Endothelial cell of umbilical vein (primary cell): ENCODE measurements at regions not wholly inside any gene's neighbourhood (a gene's known extent, or its start where the extent isn't known, plus 50 kb on each side); places are given as distances from the start of the nearest gene placed in this dataset.

ENCODE experiments used
- BruUV-seq: library from RNA; stranded (reverse); fragments of 400-500 nt; replicated peaks from 2 replicates; lab custom pipeline; 2021; lab: Mats Ljungman, UMichigan
- CTCF ChIA-PET: fragments of 300-600, 350-600 bp; sonication (Branson Sonifier 250); formaldehyde crosslinking; loops from one replicate; lab custom pipeline; 2021; ENCODE audit warnings: antibody characterized with exemption, inconsistent platforms; lab: Charles Lee
- POLR2A ChIA-PET: fragments of 300-600, 350-600 bp; sonication (Branson Sonifier 250); formaldehyde crosslinking; loops from one replicate; lab custom pipeline; 2021; ENCODE audit warnings: antibody characterized with exemption, inconsistent platforms; lab: Charles Lee
- DNase-seq: peaks from one replicate; pipeline ENCODE4 v3.0.0-alpha.2; 2011; ENCODE audit warnings: low read depth, low spot score
- FAIRE-seq: peaks from 2 replicates; lab custom pipeline; 2011; peaks lifted over from hg19 to GRCh38; lab: Jason Lieb, UNC
- H2AFZ ChIP-seq: 2 replicates; pipeline ENCODE4 v1.6.0; 2012; ENCODE audit warnings: low read depth, low read length, control low read depth, inconsistent platforms
- H3K27ac ChIP-seq: 2 replicates; pipeline ENCODE4 v1.5.1; 2011; ENCODE audit warnings: low read depth, mild to moderate bottlenecking, control low read depth, low read length, moderate library complexity; ENCODE audit not compliant: insufficient read depth
- H3K27me3 ChIP-seq, 2 experiments: 2 replicates each; pipeline versions ENCODE4 v1.6.0 to v1.6.1; 2011; ENCODE audit warnings: low read length in 2 of 2, mixed read lengths in 1 of 2; ENCODE audit not compliant: control insufficient read depth in 2 of 2, insufficient read depth in 2 of 2
- H3K36me3 ChIP-seq, 2 experiments: 2 replicates in 1 of 2; 3 replicates in 1 of 2; pipeline ENCODE4 v1.5.1; 2011; ENCODE audit warnings: low read length in 2 of 2, mild to moderate bottlenecking in 1 of 2, moderate library complexity in 1 of 2; ENCODE audit not compliant: control insufficient read depth in 2 of 2, insufficient read depth in 2 of 2; ENCODE audit errors: extremely low read depth in 1 of 2
- H3K4me1 ChIP-seq: 3 replicates; pipeline ENCODE4 v1.5.1; 2011; ENCODE audit warnings: mild to moderate bottlenecking, low read length; ENCODE audit not compliant: control insufficient read depth, insufficient read depth; ENCODE audit errors: extremely low read depth
- H3K4me2 ChIP-seq: 2 replicates; pipeline ENCODE4 v1.6.1; 2011; ENCODE audit warnings: low read length, control low read depth, mixed read lengths; ENCODE audit not compliant: insufficient read depth
- H3K4me3 ChIP-seq, 3 experiments: fragments of 200-600 bp in 1 of 3; sonication (generic), shearing (Covaris generic) in 1 of 3; replicated peaks in 1 of 3; 2 replicates each; pipeline ENCODE4 v1.5.1; 2011 to 2016; ENCODE audit warnings: control low read depth in 3 of 3, low read length in 3 of 3, mild to moderate bottlenecking in 2 of 3, inconsistent platforms in 1 of 3, low read depth in 1 of 3, moderate library complexity in 1 of 3; ENCODE audit not compliant: insufficient read depth in 1 of 3
- H3K79me2 ChIP-seq: 2 replicates; pipeline ENCODE4 v1.6.0; 2012; ENCODE audit warnings: low read length, inconsistent platforms; ENCODE audit not compliant: control insufficient read depth, insufficient read depth
- H3K9ac ChIP-seq: replicated peaks from 2 replicates; pipeline ENCODE3; 2011; ENCODE audit warnings: low read length, control low read depth; ENCODE audit not compliant: insufficient read depth; ENCODE audit errors: extremely low read depth
- H3K9me1 ChIP-seq: replicated peaks from 3 replicates; pipeline ENCODE4 v1.6.0; 2011; ENCODE audit warnings: mild to moderate bottlenecking, low read length; ENCODE audit not compliant: control insufficient read depth, insufficient read depth; ENCODE audit errors: extremely low read depth
- H3K9me3 ChIP-seq: replicated peaks from 2 replicates; pipeline ENCODE4 v1.5.1; 2012; ENCODE audit warnings: low read length, inconsistent platforms; ENCODE audit not compliant: control insufficient read depth, insufficient read depth
- H4K20me1 ChIP-seq: replicated peaks from 2 replicates; pipeline ENCODE3; 2011; ENCODE audit warnings: mild to moderate bottlenecking, low read length; ENCODE audit not compliant: control insufficient read depth, insufficient read depth; ENCODE audit errors: extremely low read depth
- EZH2 ChIP-seq: IDR thresholded peaks from 2 replicates; pipeline ENCODE4 v1.6.1; 2012; ENCODE audit warnings: borderline replicate concordance, low read depth, mild to moderate bottlenecking, moderate library complexity, low read length, inconsistent platforms; ENCODE audit not compliant: severe bottlenecking
- FOS ChIP-seq: IDR thresholded peaks from 2 replicates; pipeline ENCODE4 v1.6.1; 2011; ENCODE audit warnings: mild to moderate bottlenecking, low read length, moderate library complexity, borderline replicate concordance; ENCODE audit not compliant: insufficient read depth
- GATA2 ChIP-seq: IDR thresholded peaks from 2 replicates; pipeline ENCODE4 v1.7.0; 2011; ENCODE audit warnings: low read depth, mild to moderate bottlenecking, moderate library complexity, mixed read lengths, low read length; ENCODE audit not compliant: insufficient read length, insufficient read depth
- JUN ChIP-seq: IDR thresholded peaks from 2 replicates; pipeline ENCODE4 v1.6.1; 2011; ENCODE audit warnings: borderline replicate concordance, low read depth; ENCODE audit not compliant: insufficient read length, insufficient read depth
- MAX ChIP-seq: IDR thresholded peaks from 2 replicates; pipeline ENCODE4 v1.6.1; 2011; ENCODE audit not compliant: insufficient read depth, insufficient read length
- MYC ChIP-seq: IDR thresholded peaks from one replicate; pipeline ENCODE4 v1.6.1; 2011; ENCODE audit warnings: mild to moderate bottlenecking, low read depth, low read length
- POLR2A ChIP-seq: IDR thresholded peaks from 2 replicates; pipeline ENCODE4 v1.6.1; 2012; ENCODE audit warnings: low read depth, mild to moderate bottlenecking, control low read depth, low read length
- POLR2AphosphoS5 ChIP-seq: IDR thresholded peaks from 2 replicates; pipeline ENCODE4 v1.6.1; 2012; ENCODE audit warnings: low read depth, mild to moderate bottlenecking, control low read depth, low read length, moderate library complexity; ENCODE audit not compliant: insufficient read depth
- dilution Hi-C: fragments of 300-500 bp; cut with MboI; formaldehyde crosslinking; loops from one replicate; pipeline ENCODE4 v1.15.0; 2019; ENCODE audit warnings: low sequenced_read_pairs; ENCODE audit not compliant: extremely low pct_ligation_motif_present
- intact Hi-C: fragments of 100-400 bp; cut with micrococcal nuclease; formaldehyde crosslinking; loops from one replicate; pipeline ENCODE4 v1.10.0; 2022
- TF ChIP-seq, protein P1 (sequence below), 2 donors: IDR thresholded peaks; 1 replicate in 1 of 2; 2 replicates in 1 of 2; pipeline ENCODE4 v1.5.1; 2011; ENCODE audit warnings: low read length in 2 of 2, mild to moderate bottlenecking in 2 of 2, moderate library complexity in 2 of 2, control low read depth in 1 of 2, inconsistent platforms in 1 of 2, low read depth in 1 of 2; ENCODE audit not compliant: insufficient read depth in 1 of 2; ENCODE audit errors: extremely low read depth in 1 of 2

DNA sequence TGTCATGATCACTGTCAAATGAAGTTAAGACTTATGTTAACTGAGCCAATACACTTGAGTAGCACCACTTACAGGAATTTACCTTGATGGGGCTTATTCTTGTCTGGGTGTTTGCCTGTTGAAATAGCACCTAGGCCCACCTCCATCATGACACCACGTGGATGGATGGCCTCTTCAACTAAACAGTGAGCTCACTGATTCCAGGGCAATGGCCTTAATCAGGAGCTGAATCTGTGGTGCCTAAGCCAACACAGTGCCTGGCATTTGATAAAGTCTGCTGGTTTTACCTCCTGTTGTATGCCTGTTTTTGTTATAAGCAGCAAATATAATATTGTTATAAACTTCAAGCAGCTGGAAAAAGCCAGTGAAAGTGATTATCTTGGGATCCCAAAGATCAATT is 190.5 kb downstream of the LURAP1L start:
- intact Hi-C loops, result no loop called here
- Histone ChIP-seq H3K27me3 (no peaks in the 10 kb centered on the region), H3K9ac (no peak overlapping the region), H3K4me2 (no peak overlapping the region), H3K79me2 (no peaks in the 10 kb centered on the region), H3K4me3 (no peak overlapping the region), H3K9me1 (no peaks in the 10 kb centered on the region), H3K36me3 (no peaks in the 10 kb centered on the region), H3K4me1 (no peaks in the 10 kb centered on the region), H3K9me3 (no peaks in the 10 kb centered on the region), H4K20me1 (no peaks in the 10 kb centered on the region), H3K27ac (no peak overlapping the region), H2AFZ (no peak overlapping the region)
- TF ChIP-seq MYC, result no peak
- TF ChIP-seq EZH2, result no peak
- TF ChIP-seq POLR2AphosphoS5, result no peak
- no peak for TF ChIP-seq FOS
- TF ChIP-seq POLR2A, result no peak
- TF ChIP-seq MAX, result no peak
- TF ChIP-seq JUN, result no peak
- TF ChIP-seq, protein P1, sequence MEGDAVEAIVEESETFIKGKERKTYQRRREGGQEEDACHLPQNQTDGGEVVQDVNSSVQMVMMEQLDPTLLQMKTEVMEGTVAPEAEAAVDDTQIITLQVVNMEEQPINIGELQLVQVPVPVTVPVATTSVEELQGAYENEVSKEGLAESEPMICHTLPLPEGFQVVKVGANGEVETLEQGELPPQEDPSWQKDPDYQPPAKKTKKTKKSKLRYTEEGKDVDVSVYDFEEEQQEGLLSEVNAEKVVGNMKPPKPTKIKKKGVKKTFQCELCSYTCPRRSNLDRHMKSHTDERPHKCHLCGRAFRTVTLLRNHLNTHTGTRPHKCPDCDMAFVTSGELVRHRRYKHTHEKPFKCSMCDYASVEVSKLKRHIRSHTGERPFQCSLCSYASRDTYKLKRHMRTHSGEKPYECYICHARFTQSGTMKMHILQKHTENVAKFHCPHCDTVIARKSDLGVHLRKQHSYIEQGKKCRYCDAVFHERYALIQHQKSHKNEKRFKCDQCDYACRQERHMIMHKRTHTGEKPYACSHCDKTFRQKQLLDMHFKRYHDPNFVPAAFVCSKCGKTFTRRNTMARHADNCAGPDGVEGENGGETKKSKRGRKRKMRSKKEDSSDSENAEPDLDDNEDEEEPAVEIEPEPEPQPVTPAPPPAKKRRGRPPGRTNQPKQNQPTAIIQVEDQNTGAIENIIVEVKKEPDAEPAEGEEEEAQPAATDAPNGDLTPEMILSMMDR (IDR thresholded peaks at IDR 0.05; ENCODE audit: extremely low read depth in 1 of 2, insufficient read depth in 1 of 2, low read depth in 1 of 2, low read length in 2 of 2), result no peak
- TF ChIP-seq GATA2, result no peak
- dilution Hi-C loops, result no loop called here
- BruUV-seq, result no TSS peak
- ChIA-PET CTCF (interaction anchor here (1.0 to 1.5 kb wide), 2 partner anchors 9 to 30 kb away, joined by 3 read pairs; no protein-coding TSS in a partner anchor), POLR2A (no interaction called here)
- FAIRE-seq (no peak), DNase-seq (no peak)
